ENCODE measurements at regions not wholly inside any gene's neighbourhood (a gene's known extent, or its start where the extent isn't known, plus 50 kb on each side); places are given as distances from the start of the nearest gene placed in this dataset.
"Not testable (repeated sequence)": the region's sequence is repeated elsewhere in the genome, so short reads cannot be mapped to it uniquely, and the experiment has no call there.

- no peaks in the 10 kb centered on the region for H3K27me3 Mint-ChIP-seq
These were observed 694.1 kb upstream of the MMS22L start for GRCh38 chr6:97977084-97977483.

GRCh38 chr6:97978855-97979271 is 695.8 kb upstream of the MMS22L start:
- Mint-ChIP-seq H3K27ac (no peak overlapping the region), H3K4me1 (no peaks in the 10 kb centered on the region), H3K4me3 (no peak overlapping the region), H3K27me3 (no peaks in the 10 kb centered on the region), H3K36me3 (no peaks in the 10 kb centered on the region), H3K9me3 (peaks cover 0 to 3% (median 2%) of the 10 kb centered on the region in 3 donors)

More at GRCh38 chr6:97977084-97977483, 694.1 kb upstream of the MMS22L start:
- H3K27ac Mint-ChIP-seq: no peak overlapping the region
- H3K9me3 Mint-ChIP-seq: peaks cover 0 to 3% (median 2%) of the 10 kb centered on the region in 3 donors
- no peaks in the 10 kb centered on the region for H3K36me3 Mint-ChIP-seq
- H3K4me1 Mint-ChIP-seq: no peaks in the 10 kb centered on the region
- no peak overlapping the region for H3K4me3 Mint-ChIP-seq

- not testable (repeated sequence) for H3K27ac Mint-ChIP-seq, H3K4me3 Mint-ChIP-seq, H3K27me3 Mint-ChIP-seq, H3K9me3 Mint-ChIP-seq, H3K4me1 Mint-ChIP-seq, H3K36me3 Mint-ChIP-seq
These were observed 696.3 kb upstream of the MMS22L start for GRCh38 chr6:97979285-97979684.

- H3K4me3 Mint-ChIP-seq: no peak overlapping the region
- no peaks in the 10 kb centered on the region for H3K9me3 Mint-ChIP-seq
- H3K27me3 Mint-ChIP-seq: no peaks in the 10 kb centered on the region
- no peak overlapping the region for H3K27ac Mint-ChIP-seq
- no peaks in the 10 kb centered on the region for H3K36me3 Mint-ChIP-seq
- no peaks in the 10 kb centered on the region for H3K4me1 Mint-ChIP-seq
These were observed 706.4 kb upstream of the MMS22L start for GRCh38 chr6:97989451-97989850.

- Mint-ChIP-seq H3K9me3 (no peaks in the 10 kb centered on the region), H3K27ac (no peak overlapping the region), H3K4me1 (no peaks in the 10 kb centered on the region), H3K36me3 (no peaks in the 10 kb centered on the region), H3K27me3 (no peaks in the 10 kb centered on the region), H3K4me3 (no peak overlapping the region)
These were observed 712.1 kb upstream of the MMS22L start for GRCh38 chr6:97995158-97995557.

- H3K9me3 Mint-ChIP-seq: peaks cover 0 to 1% (median 0%) of the 10 kb centered on the region in 3 donors
- H3K27ac Mint-ChIP-seq: peak overlapping the region in 1 of 3 donors; percentile 20
- no peaks in the 10 kb centered on the region for H3K4me1 Mint-ChIP-seq
- peaks cover 2% of the 10 kb centered on the region for H3K36me3 Mint-ChIP-seq
- H3K4me3 Mint-ChIP-seq: no peak overlapping the region
- H3K27me3 Mint-ChIP-seq: peaks cover 3% of the 10 kb centered on the region
These were observed 719.7 kb upstream of the MMS22L start for GRCh38 chr6:98002678-98003077.

- Mint-ChIP-seq H3K9me3 (peaks cover 0 to 3% (median 0%) of the 10 kb centered on the region in 3 donors), H3K27ac (no peak overlapping the region), H3K4me1 (no peaks in the 10 kb centered on the region), H3K4me3 (no peak overlapping the region), H3K27me3 (peaks cover 1% of the 10 kb centered on the region), H3K36me3 (no peaks in the 10 kb centered on the region)
These were observed 731.6 kb upstream of the MMS22L start for GRCh38 chr6:98014442-98015201.

- no peaks in the 10 kb centered on the region for H3K36me3 Mint-ChIP-seq
- peaks cover 0 to 3% (median 0%) of the 10 kb centered on the region in 3 donors for H3K9me3 Mint-ChIP-seq
- peaks cover 1% of the 10 kb centered on the region for H3K27me3 Mint-ChIP-seq
- H3K4me1 Mint-ChIP-seq: no peaks in the 10 kb centered on the region
- H3K4me3 Mint-ChIP-seq: no peak overlapping the region
- H3K27ac Mint-ChIP-seq: no peak overlapping the region
These were observed 733.5 kb upstream of the MMS22L start for GRCh38 chr6:98016565-98016964.

GRCh38 chr6:98020222-98020621 is 737.2 kb upstream of the MMS22L start:
- Mint-ChIP-seq H3K9me3 (peaks cover 0 to 3% (median 0%) of the 10 kb centered on the region in 3 donors), H3K27me3 (peaks cover 1% of the 10 kb centered on the region), H3K4me3 (no peak overlapping the region), H3K27ac (no peak overlapping the region), H3K4me1 (no peaks in the 10 kb centered on the region), H3K36me3 (no peaks in the 10 kb centered on the region)

- Mint-ChIP-seq H3K4me1 (no peaks in the 10 kb centered on the region), H3K9me3 (no peaks in the 10 kb centered on the region), H3K4me3 (no peak overlapping the region), H3K36me3 (no peaks in the 10 kb centered on the region), H3K27ac (no peak overlapping the region), H3K27me3 (no peaks in the 10 kb centered on the region)
These were observed 741.3 kb upstream of the MMS22L start for GRCh38 chr6:98024359-98024758.

- Mint-ChIP-seq H3K27me3 (no peaks in the 10 kb centered on the region), H3K9me3 (no peaks in the 10 kb centered on the region), H3K27ac (no peak overlapping the region), H3K36me3 (no peaks in the 10 kb centered on the region), H3K4me1 (no peaks in the 10 kb centered on the region), H3K4me3 (no peak overlapping the region)
These were observed 744.9 kb upstream of the MMS22L start for GRCh38 chr6:98027898-98028297.

- Mint-ChIP-seq H3K27me3 (no peaks in the 10 kb centered on the region), H3K27ac (no peak overlapping the region), H3K4me1 (no peaks in the 10 kb centered on the region), H3K4me3 (no peak overlapping the region), H3K36me3 (no peaks in the 10 kb centered on the region), H3K9me3 (peaks cover 0 to 1% (median 0%) of the 10 kb centered on the region in 3 donors)
These were observed 750.6 kb upstream of the MMS22L start for GRCh38 chr6:98033617-98034016.

- H3K27ac Mint-ChIP-seq: no peak overlapping the region
- no peak overlapping the region for H3K4me3 Mint-ChIP-seq
- H3K36me3 Mint-ChIP-seq: no peaks in the 10 kb centered on the region
- no peaks in the 10 kb centered on the region for H3K4me1 Mint-ChIP-seq
- H3K9me3 Mint-ChIP-seq: peaks cover 0 to 2% (median 1%) of the 10 kb centered on the region in 3 donors
- H3K27me3 Mint-ChIP-seq: no peaks in the 10 kb centered on the region
These were observed 753.4 kb upstream of the MMS22L start for GRCh38 chr6:98036344-98036923.

GRCh38 chr6:98037571-98037970 is 754.6 kb upstream of the MMS22L start:
- Mint-ChIP-seq H3K27ac (no peak overlapping the region), H3K4me3 (no peak overlapping the region), H3K27me3 (no peaks in the 10 kb centered on the region), H3K4me1 (no peaks in the 10 kb centered on the region), H3K9me3 (peaks cover 0 to 2% (median 1%) of the 10 kb centered on the region in 3 donors), H3K36me3 (no peaks in the 10 kb centered on the region)

GRCh38 chr6:98039443-98039842 is 756.4 kb upstream of the MMS22L start:
- Mint-ChIP-seq H3K27ac (no peak overlapping the region), H3K4me3 (no peak overlapping the region), H3K36me3 (no peaks in the 10 kb centered on the region), H3K27me3 (no peaks in the 10 kb centered on the region), H3K9me3 (peaks cover 0 to 2% (median 0%) of the 10 kb centered on the region in 3 donors), H3K4me1 (no peaks in the 10 kb centered on the region)
